GM18498 (cell line): ENCODE measurements at regions not wholly inside any gene's neighbourhood (a gene's known extent, or its start where the extent isn't known, plus 50 kb on each side); places are given as distances from the start of the nearest gene placed in this dataset.
"Not testable (repeated sequence)": the region's sequence is repeated elsewhere in the genome, so short reads cannot be mapped to it uniquely, and the experiment has no call there.

Experiments
- ATAC-seq: cut with Tn5 transposase; IDR thresholded peaks from one replicate; pipeline ENCODE4 v1.9.1; 2021; ENCODE audit warnings: mild to moderate bottlenecking, moderate library complexity; ENCODE audit not compliant: unreplicated experiment

GRCh38 chr18:22067682-22068081, 101.7 kb upstream of the GATA6 start:
- no peak for ATAC-seq

GRCh38 chr18:22068784-22069183, 100.6 kb upstream of the GATA6 start:
- ATAC-seq: not testable (repeated sequence)

GRCh38 chr18:22069916-22070315, 99.5 kb upstream of the GATA6 start:
- no peak for ATAC-seq

- no peak for ATAC-seq
Measured at GRCh38 chr18:22073411-22073810, 96.0 kb upstream of the GATA6 start.

GRCh38 chr18:22074282-22075070, 94.9 kb upstream of the GATA6 start:
- ATAC-seq: no peak

- ATAC-seq: no peak
Measured at GRCh38 chr18:22080035-22080434, 89.4 kb upstream of the GATA6 start.

- no peak for ATAC-seq
Measured at GRCh38 chr18:22082408-22082807, 87.0 kb upstream of the GATA6 start.

- ATAC-seq: no peak
Measured at GRCh38 chr18:22084547-22084946, 84.8 kb upstream of the GATA6 start.

GRCh38 chr18:22086973-22087372, 82.4 kb upstream of the GATA6 start:
- ATAC-seq: no peak

GRCh38 chr18:22088029-22088428, 81.4 kb upstream of the GATA6 start:
- ATAC-seq: no peak

- no peak for ATAC-seq
Measured at GRCh38 chr18:22088996-22089640, 80.3 kb upstream of the GATA6 start.

- ATAC-seq: no peak
Measured at GRCh38 chr18:22091341-22091740, 78.0 kb upstream of the GATA6 start.

- ATAC-seq: no peak
Measured at GRCh38 chr18:22093731-22094357, 75.5 kb upstream of the GATA6 start.

GRCh38 chr18:22094358-22094734, 75.0 kb upstream of the GATA6 start:
- no peak for ATAC-seq

- no peak for ATAC-seq
Measured at GRCh38 chr18:22098563-22098989, 70.8 kb upstream of the GATA6 start.

GRCh38 chr18:22099925-22100324, 69.5 kb upstream of the GATA6 start:
- ATAC-seq: no peak

- ATAC-seq: no peak
Measured at GRCh38 chr18:22101731-22102130, 67.7 kb upstream of the GATA6 start.

GRCh38 chr18:22102953-22103646, 66.3 kb upstream of the GATA6 start:
- no peak for ATAC-seq

GRCh38 chr18:22103647-22104031, 65.8 kb upstream of the GATA6 start:
- ATAC-seq: no peak

GRCh38 chr18:22106536-22107292, 62.7 kb upstream of the GATA6 start:
- ATAC-seq: no peak

- ATAC-seq: no peak
Measured at GRCh38 chr18:22108674-22109073, 60.7 kb upstream of the GATA6 start.
